ENCODE measurements at regions not wholly inside any gene's neighbourhood (a gene's known extent, or its start where the extent isn't known, plus 50 kb on each side); places are given as distances from the start of the nearest gene placed in this dataset.

DNA sequence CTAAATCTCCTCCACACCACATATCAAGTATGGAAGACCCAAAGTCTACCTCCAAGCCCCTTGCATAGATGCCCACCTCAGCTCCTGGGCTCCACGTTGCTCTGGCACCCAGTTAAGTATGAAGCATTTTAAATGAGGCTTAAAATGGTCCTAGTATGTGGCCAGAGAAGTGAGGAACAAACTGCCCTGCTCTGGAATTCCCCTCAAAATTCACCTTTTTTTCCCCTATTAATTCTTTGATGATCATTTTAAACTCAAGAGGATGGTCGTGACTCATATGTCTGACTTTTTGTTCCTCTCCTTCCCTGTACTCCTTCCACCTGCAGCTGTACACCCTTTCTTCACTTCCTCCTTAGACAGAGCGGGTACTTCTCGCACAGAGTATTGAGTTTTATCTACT is 234.5 kb upstream of the MYOCD start:
- Mint-ChIP-seq H3K4me3 (ENCODE audit: unreplicated experiment) (no peak overlapping the region), H3K4me1 (ENCODE audit: low read depth) (no peaks in the 10 kb centered on the region), H3K27ac (ENCODE audit: unreplicated experiment) (no peak overlapping the region), H3K27me3 (ENCODE audit: low read depth) (no peaks in the 10 kb centered on the region), H3K36me3 (ENCODE audit: low read depth) (peaks cover 2% of the 10 kb centered on the region), H3K9me3 (ENCODE audit: low read depth) (no peaks in the 10 kb centered on the region)
- no peak for DNase-seq (ENCODE audit: low spot score)
- TF ChIP-seq, protein P1, sequence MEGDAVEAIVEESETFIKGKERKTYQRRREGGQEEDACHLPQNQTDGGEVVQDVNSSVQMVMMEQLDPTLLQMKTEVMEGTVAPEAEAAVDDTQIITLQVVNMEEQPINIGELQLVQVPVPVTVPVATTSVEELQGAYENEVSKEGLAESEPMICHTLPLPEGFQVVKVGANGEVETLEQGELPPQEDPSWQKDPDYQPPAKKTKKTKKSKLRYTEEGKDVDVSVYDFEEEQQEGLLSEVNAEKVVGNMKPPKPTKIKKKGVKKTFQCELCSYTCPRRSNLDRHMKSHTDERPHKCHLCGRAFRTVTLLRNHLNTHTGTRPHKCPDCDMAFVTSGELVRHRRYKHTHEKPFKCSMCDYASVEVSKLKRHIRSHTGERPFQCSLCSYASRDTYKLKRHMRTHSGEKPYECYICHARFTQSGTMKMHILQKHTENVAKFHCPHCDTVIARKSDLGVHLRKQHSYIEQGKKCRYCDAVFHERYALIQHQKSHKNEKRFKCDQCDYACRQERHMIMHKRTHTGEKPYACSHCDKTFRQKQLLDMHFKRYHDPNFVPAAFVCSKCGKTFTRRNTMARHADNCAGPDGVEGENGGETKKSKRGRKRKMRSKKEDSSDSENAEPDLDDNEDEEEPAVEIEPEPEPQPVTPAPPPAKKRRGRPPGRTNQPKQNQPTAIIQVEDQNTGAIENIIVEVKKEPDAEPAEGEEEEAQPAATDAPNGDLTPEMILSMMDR (IDR thresholded peaks at IDR 0.05): no peak

DNA sequence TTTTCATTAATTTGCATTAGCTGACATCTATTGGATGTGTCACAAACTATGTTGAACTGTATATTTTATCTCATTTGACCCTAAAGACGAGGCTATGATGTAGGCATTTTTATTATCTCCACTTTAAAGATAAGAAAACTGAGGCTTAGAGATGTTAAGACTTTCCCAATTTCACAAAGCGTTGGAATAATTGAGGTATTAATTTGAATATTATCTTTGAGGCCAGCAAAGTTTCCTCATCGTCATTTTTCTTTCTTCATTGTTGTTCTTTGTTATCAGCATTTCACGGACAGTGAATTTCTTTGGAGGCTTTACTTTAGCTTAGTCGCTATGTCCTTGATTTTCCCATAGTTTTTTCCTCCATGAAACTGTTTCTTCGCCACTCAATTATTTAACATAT is 227.5 kb upstream of the MYOCD start:
- Mint-ChIP-seq H3K4me1 (ENCODE audit: low read depth) (no peaks in the 10 kb centered on the region), H3K9me3 (ENCODE audit: low read depth) (peaks cover 5% of the 10 kb centered on the region), H3K27ac (ENCODE audit: unreplicated experiment) (no peak overlapping the region), H3K36me3 (ENCODE audit: low read depth) (peaks cover 5% of the 10 kb centered on the region), H3K4me3 (ENCODE audit: unreplicated experiment) (no peak overlapping the region), H3K27me3 (ENCODE audit: low read depth) (no peaks in the 10 kb centered on the region)
- DNase-seq (ENCODE audit: low spot score): no peak
- TF ChIP-seq, protein P1 (IDR thresholded peaks at IDR 0.05): no peak

DNA sequence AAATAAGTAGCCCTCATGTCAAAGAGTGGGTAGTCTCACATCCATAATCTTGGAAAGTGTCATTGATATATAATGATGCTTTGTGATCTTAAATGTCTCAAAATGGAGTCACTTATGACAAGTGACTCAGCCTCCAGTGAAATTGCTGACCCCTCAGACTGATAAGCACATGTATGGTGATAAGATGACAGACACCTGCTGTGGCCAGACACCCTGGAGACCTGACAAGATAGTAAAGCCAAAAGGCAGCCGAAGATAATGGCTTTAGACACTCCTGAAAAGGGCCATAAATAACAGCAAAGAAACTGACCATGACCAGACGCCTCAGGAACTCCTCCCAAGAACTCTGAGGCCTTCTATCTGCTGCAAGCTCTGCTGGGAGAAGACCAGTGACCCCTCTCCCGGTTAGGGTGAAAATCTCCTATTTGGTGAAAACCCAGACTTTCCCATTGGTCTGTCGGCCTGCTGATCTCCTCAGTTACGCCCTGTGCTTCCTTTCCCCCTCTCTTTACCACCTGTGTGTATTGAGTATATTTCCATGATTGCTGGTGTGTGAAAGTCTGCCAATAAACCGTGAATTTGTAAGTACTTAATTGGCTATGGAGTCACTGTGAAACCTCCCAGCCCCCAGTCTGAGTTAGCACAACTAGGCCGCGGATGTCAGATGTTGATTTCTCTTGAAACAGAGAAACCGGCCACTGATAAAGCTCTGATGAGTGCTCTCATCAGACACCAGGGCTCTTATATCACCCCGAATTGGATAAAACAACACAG is 226.7 kb upstream of the MYOCD start:
- Mint-ChIP-seq H3K27me3 (ENCODE audit: low read depth) (no peaks in the 10 kb centered on the region), H3K27ac (ENCODE audit: unreplicated experiment) (no peak overlapping the region), H3K4me1 (ENCODE audit: low read depth) (no peaks in the 10 kb centered on the region), H3K9me3 (ENCODE audit: low read depth) (peaks cover 5% of the 10 kb centered on the region), H3K36me3 (ENCODE audit: low read depth) (peaks cover 5% of the 10 kb centered on the region), H3K4me3 (ENCODE audit: unreplicated experiment) (no peak overlapping the region)
- DNase-seq (ENCODE audit: low spot score): no peak
- TF ChIP-seq, protein P1 (IDR thresholded peaks at IDR 0.05): no peak

DNA sequence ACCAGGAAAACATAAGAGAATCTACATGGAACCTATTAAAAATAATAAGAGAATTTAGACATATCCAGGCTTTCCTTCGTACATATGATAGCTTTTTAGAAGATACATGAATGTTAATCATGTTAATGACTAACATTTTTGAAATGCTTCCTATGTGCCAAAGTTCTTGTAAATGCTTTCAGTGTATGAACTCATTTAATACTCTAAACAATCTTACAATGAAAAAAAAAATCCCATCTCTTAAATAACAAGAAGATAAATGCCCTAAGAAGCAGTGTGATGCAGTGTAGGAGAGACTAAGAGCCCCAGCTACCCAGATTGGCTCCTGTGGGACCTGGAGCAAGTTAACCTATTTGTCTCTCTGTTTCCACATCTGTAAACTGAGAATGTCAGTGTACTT is 220.4 kb upstream of the MYOCD start:
- H3K4me1 Mint-ChIP-seq (ENCODE audit: low read depth): no peaks in the 10 kb centered on the region
- no peak for DNase-seq (ENCODE audit: low spot score)
- TF ChIP-seq, protein P1 (IDR thresholded peaks at IDR 0.05): no peak
- no peak overlapping the region for H3K4me3 Mint-ChIP-seq (ENCODE audit: unreplicated experiment)
- no peaks in the 10 kb centered on the region for H3K27me3 Mint-ChIP-seq (ENCODE audit: low read depth)
- H3K27ac Mint-ChIP-seq (ENCODE audit: unreplicated experiment): no peak overlapping the region
- peaks cover 5% of the 10 kb centered on the region for H3K36me3 Mint-ChIP-seq (ENCODE audit: low read depth)
- peaks cover 19% of the 10 kb centered on the region for H3K9me3 Mint-ChIP-seq (ENCODE audit: low read depth)

DNA sequence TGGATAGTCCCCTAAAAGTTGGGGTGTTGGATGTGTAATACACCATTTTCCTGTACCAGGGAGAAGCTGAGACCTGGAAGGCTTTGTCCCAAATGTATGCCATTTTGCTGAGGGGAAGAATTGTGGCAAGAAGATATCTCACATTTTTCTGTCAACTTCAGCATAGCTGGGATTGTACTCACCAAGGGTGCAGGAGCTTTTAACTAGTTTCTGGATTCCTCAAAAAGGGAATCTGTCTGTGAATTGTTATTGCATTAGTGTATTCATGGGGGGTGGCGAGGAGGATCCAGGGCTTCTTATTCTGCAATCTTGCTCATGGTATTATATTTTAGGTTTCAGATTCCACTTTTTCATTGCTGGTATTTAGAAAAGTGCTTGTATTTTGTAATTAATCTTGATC is 208.2 kb upstream of the MYOCD start:
- no peaks in the 10 kb centered on the region for H3K27me3 Mint-ChIP-seq (ENCODE audit: low read depth)
- no peak overlapping the region for H3K4me3 Mint-ChIP-seq (ENCODE audit: unreplicated experiment)
- H3K4me1 Mint-ChIP-seq (ENCODE audit: low read depth): peaks cover 15% of the 10 kb centered on the region
- H3K36me3 Mint-ChIP-seq (ENCODE audit: low read depth): peaks cover 5% of the 10 kb centered on the region
- peaks cover 15% of the 10 kb centered on the region for H3K9me3 Mint-ChIP-seq (ENCODE audit: low read depth)
- TF ChIP-seq, protein P1 (IDR thresholded peaks at IDR 0.05): no peak
- DNase-seq (ENCODE audit: low spot score): no peak
- H3K27ac Mint-ChIP-seq (ENCODE audit: unreplicated experiment): no peak overlapping the region
